Naive thymus-derived CD4-positive, alpha-beta T cell (primary cell): ENCODE measurements at regions not wholly inside any gene's neighbourhood (a gene's known extent, or its start where the extent isn't known, plus 50 kb on each side); places are given as distances from the start of the nearest gene placed in this dataset.
"Not testable (repeated sequence)": the region's sequence is repeated elsewhere in the genome, so short reads cannot be mapped to it uniquely, and the experiment has no call there.

Experiments
- ATAC-seq: fragments of 150-1000 bp; cut with Tn5 transposase; 2 replicates; pipeline ENCODE4 v1.10.0; 2021; ENCODE audit warnings: mild to moderate bottlenecking, moderate library complexity
- CTCF ChIA-PET: fragments of 350-600 bp; sonication (Branson Sonifier 250); formaldehyde crosslinking; loops from one replicate; lab custom pipeline; 2021; ENCODE audit warnings: antibody characterized with exemption; lab: Charles Lee
- POLR2A ChIA-PET: fragments of 350-600 bp; sonication (Branson Sonifier 250); formaldehyde crosslinking; loops from one replicate; lab custom pipeline; 2021; ENCODE audit warnings: antibody characterized with exemption, inconsistent platforms; lab: Charles Lee
- DNase-seq, 9 donors: peaks; one replicate each; pipeline versions ENCODE4 v3.0.0 to v3.0.0-alpha.2; 2020 to 2022; ENCODE audit warnings: mixed read lengths in 1 of 9
- H3K27ac ChIP-seq: one replicate; pipeline ENCODE4 v1.7.0; 2013; ENCODE audit warnings: mild to moderate bottlenecking, low read depth, low read length, moderate library complexity
- H3K27me3 ChIP-seq, 2 donors: one replicate each; pipeline ENCODE4 v1.7.0; 2013; ENCODE audit warnings: low read length in 2 of 2, mild to moderate bottlenecking in 2 of 2, moderate library complexity in 2 of 2; ENCODE audit not compliant: control insufficient read depth in 2 of 2, insufficient read depth in 2 of 2
- H3K36me3 ChIP-seq, 3 experiments: 1 replicate in 2 of 3; 2 replicates in 1 of 3; pipeline ENCODE4 v1.7.0; 2013; ENCODE audit warnings: low read length in 3 of 3, mild to moderate bottlenecking in 3 of 3, moderate library complexity in 1 of 3; ENCODE audit not compliant: insufficient read depth in 3 of 3, control insufficient read depth in 2 of 3
- H3K4me1 ChIP-seq, 2 donors: one replicate each; pipeline ENCODE4 v1.7.0; 2013; ENCODE audit warnings: low read length in 2 of 2, mild to moderate bottlenecking in 2 of 2, moderate library complexity in 1 of 2; ENCODE audit not compliant: control insufficient read depth in 2 of 2, insufficient read depth in 2 of 2
- H3K4me3 ChIP-seq: 2 replicates; pipeline ENCODE4 v1.7.0; 2013; ENCODE audit warnings: mild to moderate bottlenecking, low read length
- H3K9me3 ChIP-seq, 3 experiments: 1 replicate in 2 of 3; 2 replicates in 1 of 3; pipeline ENCODE4 v1.7.0; 2013; ENCODE audit warnings: low read length in 3 of 3; ENCODE audit not compliant: control insufficient read depth in 2 of 3
- H3K27ac Mint-ChIP-seq, 9 donors: one replicate each; pipeline ENCODE4 v1.8.0; 2020 to 2022; ENCODE audit warnings: mixed read lengths in 9 of 9, mild to moderate bottlenecking in 8 of 9, moderate library complexity in 5 of 9, inconsistent platforms in 2 of 9
- H3K27me3 Mint-ChIP-seq, 5 donors: one replicate each; pipeline ENCODE4 v1.8.0; 2021 to 2022; ENCODE audit warnings: mixed read lengths in 5 of 5, mild to moderate bottlenecking in 1 of 5
- H3K36me3 Mint-ChIP-seq, 5 donors: one replicate each; pipeline ENCODE4 v1.8.0; 2020 to 2022; ENCODE audit warnings: mixed read lengths in 5 of 5, mild to moderate bottlenecking in 3 of 5, inconsistent platforms in 1 of 5
- H3K4me1 Mint-ChIP-seq, 7 donors: one replicate each; pipeline ENCODE4 v1.8.0; 2020 to 2022; ENCODE audit warnings: mixed read lengths in 7 of 7, mild to moderate bottlenecking in 3 of 7, inconsistent platforms in 1 of 7
- H3K4me3 Mint-ChIP-seq, 10 donors: one replicate each; pipeline ENCODE4 v1.8.0; 2020 to 2022; ENCODE audit warnings: mild to moderate bottlenecking in 10 of 10, mixed read lengths in 10 of 10, moderate library complexity in 6 of 10, inconsistent platforms in 2 of 10
- H3K9me3 Mint-ChIP-seq, 11 donors: one replicate each; pipeline ENCODE4 v1.8.0; 2020 to 2022; ENCODE audit warnings: mixed read lengths in 11 of 11, mild to moderate bottlenecking in 4 of 11, inconsistent platforms in 1 of 11, moderate library complexity in 1 of 11
- intact Hi-C, 2 donors: fragments of 100-400 bp; cut with micrococcal nuclease; formaldehyde crosslinking; loops; one replicate each; pipeline ENCODE4 v1.15.1; 2023

DNA sequence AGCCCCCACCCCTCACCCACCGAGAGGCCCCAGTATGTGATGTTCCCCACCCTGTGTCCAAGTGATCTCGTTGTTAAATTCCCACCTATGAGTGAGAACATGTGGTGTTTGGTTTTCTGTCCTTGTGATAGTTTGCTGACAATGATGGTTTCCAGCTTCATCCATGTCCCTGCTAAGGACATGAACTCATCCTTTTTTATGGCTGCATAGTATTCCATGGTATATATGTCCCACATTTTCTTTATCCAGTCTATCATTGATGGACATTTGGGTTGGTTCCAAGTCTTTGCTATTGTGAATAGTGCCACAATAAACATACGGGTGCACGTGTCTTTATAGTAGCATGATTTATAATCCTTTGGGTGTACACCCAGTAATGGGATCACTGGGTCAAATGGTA lies 79.2 kb downstream of the PXDC1 start:
- DNase-seq, CTCF ChIA-PET, H3K4me1 Mint-ChIP-seq, H3K9me3 ChIP-seq, H3K4me3 ChIP-seq, H3K36me3 ChIP-seq, intact Hi-C loops, H3K27ac Mint-ChIP-seq, H3K4me1 ChIP-seq, ATAC-seq, POLR2A ChIA-PET, H3K27ac ChIP-seq, H3K27me3 ChIP-seq, H3K4me3 Mint-ChIP-seq: not testable (repeated sequence)
- Mint-ChIP-seq H3K9me3 (peaks cover 0 to 18% (median 10%) of the 10 kb centered on the region in 11 donors), H3K36me3 (peaks cover 0 to 12% (median 0%) of the 10 kb centered on the region in 5 donors), H3K27me3 (peaks cover 0 to 16% (median 9%) of the 10 kb centered on the region in 5 donors)

DNA sequence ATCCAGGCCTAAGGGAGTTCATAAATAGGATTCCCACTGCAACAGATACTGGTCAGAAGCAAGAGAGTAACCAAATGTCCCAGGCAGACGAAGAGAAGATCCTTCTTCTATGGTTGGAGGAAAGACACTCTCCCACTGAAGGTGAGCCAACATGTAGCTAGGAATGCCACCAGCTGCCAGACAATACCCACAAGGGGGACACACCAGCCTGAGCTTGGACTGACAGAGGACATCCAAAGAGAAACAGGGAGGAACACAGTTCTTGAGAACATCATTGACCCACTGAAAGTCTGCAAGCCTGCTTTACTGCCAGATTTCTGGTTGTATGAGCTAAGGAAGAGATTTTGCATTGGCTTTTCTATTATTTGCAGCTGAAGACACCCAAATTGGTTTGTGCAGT lies 80.1 kb downstream of the PXDC1 start:
- POLR2A ChIA-PET = no interaction called here
- Mint-ChIP-seq H3K27ac (no peak overlapping the region), H3K36me3 (peaks cover 0 to 9% (median 0%) of the 10 kb centered on the region in 5 donors), H3K27me3 (peaks cover 0 to 16% (median 4%) of the 10 kb centered on the region in 5 donors), H3K9me3 (peaks cover 0 to 18% (median 10%) of the 10 kb centered on the region in 11 donors), H3K4me3 (no peak overlapping the region), H3K4me1 (no peaks in the 10 kb centered on the region)
- DNase-seq = no peak
- H3K27ac ChIP-seq = no peak overlapping the region
- no peaks in the 10 kb centered on the region for H3K4me1 ChIP-seq
- H3K36me3 ChIP-seq = no peaks in the 10 kb centered on the region
- intact Hi-C loops = no loop called here
- ATAC-seq = no peak
- no peaks in the 10 kb centered on the region for H3K27me3 ChIP-seq
- H3K4me3 ChIP-seq = no peak overlapping the region
- CTCF ChIA-PET = no interaction called here
- H3K9me3 ChIP-seq = no peaks in the 10 kb centered on the region

DNA sequence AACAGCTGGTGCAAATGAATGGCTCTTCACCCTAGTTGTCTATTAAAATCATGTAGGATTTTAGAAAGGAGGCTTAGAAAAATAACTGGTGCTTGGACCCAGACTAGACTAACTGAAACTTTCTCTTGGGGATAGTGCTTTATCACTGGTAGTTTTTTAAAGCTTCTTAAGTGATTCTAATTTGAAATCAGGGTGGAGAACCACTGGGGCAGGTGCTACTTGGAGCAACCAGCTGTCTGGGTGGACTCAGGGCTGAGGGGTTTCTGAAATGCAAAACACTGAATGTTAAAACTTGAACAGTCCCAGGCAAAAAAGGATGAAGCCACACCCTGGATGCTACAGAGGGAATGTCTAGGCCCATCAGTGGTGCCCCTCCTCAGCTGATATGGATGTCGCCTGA lies 81.2 kb downstream of the PXDC1 start:
- ATAC-seq (no peak), DNase-seq (no peak)
- intact Hi-C loops = no loop called here
- no peaks in the 10 kb centered on the region for H3K4me1 Mint-ChIP-seq
- H3K27ac Mint-ChIP-seq = no peak overlapping the region
- H3K4me3 Mint-ChIP-seq = no peak overlapping the region
- H3K27me3 ChIP-seq = no peaks in the 10 kb centered on the region
- H3K36me3 ChIP-seq = no peaks in the 10 kb centered on the region
- H3K4me3 ChIP-seq = no peak overlapping the region
- peaks cover 0 to 18% (median 10%) of the 10 kb centered on the region in 11 donors for H3K9me3 Mint-ChIP-seq
- H3K27ac ChIP-seq = no peak overlapping the region
- no peaks in the 10 kb centered on the region for H3K9me3 ChIP-seq
- peaks cover 0 to 9% (median 0%) of the 10 kb centered on the region in 5 donors for H3K36me3 Mint-ChIP-seq
- H3K27me3 Mint-ChIP-seq = peaks cover 0 to 10% (median 4%) of the 10 kb centered on the region in 5 donors
- ChIA-PET POLR2A (no interaction called here), CTCF (no interaction called here)
- no peaks in the 10 kb centered on the region for H3K4me1 ChIP-seq

DNA sequence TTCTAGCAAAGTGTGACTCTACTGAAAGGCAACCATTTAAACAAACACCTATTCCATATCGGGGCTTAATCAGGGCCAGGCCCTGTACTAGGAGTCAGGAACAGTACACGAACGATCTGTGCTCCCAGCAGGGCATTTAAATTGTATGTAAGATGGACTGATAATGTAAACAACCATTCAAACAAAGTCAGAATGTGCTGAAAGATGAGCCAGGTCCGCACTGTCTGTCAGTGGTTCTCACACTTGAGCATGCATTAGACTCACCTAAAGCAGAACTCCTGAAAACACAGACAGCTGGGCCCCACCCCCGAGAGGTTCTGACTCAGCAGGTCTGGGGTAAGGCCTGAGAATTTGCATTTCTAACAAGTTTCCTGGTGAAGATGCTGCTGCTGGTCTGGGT lies 81.6 kb downstream of the PXDC1 start:
- H3K27ac ChIP-seq = no peak overlapping the region
- POLR2A ChIA-PET = no interaction called here
- H3K27me3 Mint-ChIP-seq = peaks cover 3 to 6% (median 4%) of the 10 kb centered on the region in 5 donors
- peaks cover 0 to 9% (median 0%) of the 10 kb centered on the region in 5 donors for H3K36me3 Mint-ChIP-seq
- intact Hi-C loops = no loop called here
- H3K4me3 Mint-ChIP-seq = no peak overlapping the region
- no peaks in the 10 kb centered on the region for H3K36me3 ChIP-seq
- H3K9me3 Mint-ChIP-seq = peaks cover 0 to 18% (median 9%) of the 10 kb centered on the region in 11 donors
- DNase-seq = no peak
- H3K9me3 ChIP-seq = no peaks in the 10 kb centered on the region
- no peaks in the 10 kb centered on the region for H3K4me1 Mint-ChIP-seq
- CTCF ChIA-PET = no interaction called here
- no peak overlapping the region for H3K4me3 ChIP-seq
- no peaks in the 10 kb centered on the region for H3K27me3 ChIP-seq
- H3K4me1 ChIP-seq = no peaks in the 10 kb centered on the region
- ATAC-seq = no peak
- no peak overlapping the region for H3K27ac Mint-ChIP-seq

DNA sequence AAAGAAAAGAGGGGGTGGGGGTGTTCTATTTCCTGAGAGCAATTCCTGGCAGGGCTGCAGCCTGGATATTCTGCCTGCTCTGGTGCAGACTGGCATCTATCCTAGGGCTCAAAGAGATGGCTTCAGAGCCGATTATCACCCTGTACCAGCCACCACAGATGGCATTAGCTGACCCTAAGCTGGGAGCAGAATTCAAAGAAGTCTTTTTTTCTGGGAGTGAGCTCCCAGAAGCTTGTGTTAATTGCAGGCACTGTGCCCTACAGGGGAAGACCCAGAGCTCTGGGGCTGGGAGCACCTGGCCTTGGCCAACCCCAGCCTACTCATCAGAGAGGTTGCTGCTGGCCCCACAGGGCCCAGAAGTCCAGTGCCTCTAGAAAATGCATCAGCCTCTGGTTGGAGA lies 85.9 kb downstream of the PXDC1 start:
- H3K36me3 Mint-ChIP-seq = no peaks in the 10 kb centered on the region
- intact Hi-C loops = no loop called here
- no peaks in the 10 kb centered on the region for H3K4me1 Mint-ChIP-seq
- ATAC-seq (no peak), DNase-seq (no peak)
- no peak overlapping the region for H3K27ac Mint-ChIP-seq
- POLR2A ChIA-PET = no interaction called here
- Histone ChIP-seq H3K36me3 (no peaks in the 10 kb centered on the region), H3K4me1 (no peaks in the 10 kb centered on the region), H3K4me3 (no peak overlapping the region), H3K27ac (no peak overlapping the region), H3K27me3 (no peaks in the 10 kb centered on the region), H3K9me3 (no peaks in the 10 kb centered on the region)
- H3K27me3 Mint-ChIP-seq = peaks cover 0 to 7% (median 0%) of the 10 kb centered on the region in 5 donors
- no peak overlapping the region for H3K4me3 Mint-ChIP-seq
- H3K9me3 Mint-ChIP-seq = peaks cover 0 to 16% (median 5%) of the 10 kb centered on the region in 11 donors
- CTCF ChIA-PET = no interaction called here

DNA sequence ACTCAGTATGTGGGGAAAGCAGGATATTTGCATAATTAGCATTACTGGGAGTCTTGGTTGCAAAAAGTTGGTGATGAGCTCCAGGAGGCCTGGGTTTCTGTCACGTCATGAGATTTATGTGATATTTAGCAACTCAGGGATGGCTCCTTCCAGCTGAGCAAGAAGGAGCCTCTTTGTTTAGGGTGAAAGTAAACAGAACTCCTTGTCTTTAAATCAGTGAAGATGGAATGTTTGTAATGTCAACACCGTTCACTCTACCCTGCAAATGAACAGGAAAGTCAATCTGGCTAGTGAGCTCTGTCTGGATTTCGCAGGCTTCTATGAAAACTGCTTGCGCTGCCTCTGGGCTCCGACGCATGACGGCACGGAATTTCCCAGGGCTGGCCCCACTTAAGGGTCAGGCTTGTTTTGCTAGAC lies 86.9 kb downstream of the PXDC1 start:
- no peaks in the 10 kb centered on the region for H3K36me3 ChIP-seq
- POLR2A ChIA-PET = no interaction called here
- no peaks in the 10 kb centered on the region for H3K4me1 ChIP-seq
- no peak overlapping the region for H3K4me3 ChIP-seq
- CTCF ChIA-PET = no interaction called here
- H3K9me3 Mint-ChIP-seq = peaks cover 0 to 16% (median 5%) of the 10 kb centered on the region in 11 donors
- no peaks in the 10 kb centered on the region for H3K4me1 Mint-ChIP-seq
- ATAC-seq = no peak
- no peaks in the 10 kb centered on the region for H3K36me3 Mint-ChIP-seq
- no peak overlapping the region for H3K27ac Mint-ChIP-seq
- no peaks in the 10 kb centered on the region for H3K9me3 ChIP-seq
- no peak overlapping the region for H3K27ac ChIP-seq
- H3K4me3 Mint-ChIP-seq = no peak overlapping the region
- H3K27me3 Mint-ChIP-seq = peaks cover 0 to 7% (median under 1%) of the 10 kb centered on the region in 5 donors
- intact Hi-C loops = no loop called here
- no peaks in the 10 kb centered on the region for H3K27me3 ChIP-seq
- no peak for DNase-seq

DNA sequence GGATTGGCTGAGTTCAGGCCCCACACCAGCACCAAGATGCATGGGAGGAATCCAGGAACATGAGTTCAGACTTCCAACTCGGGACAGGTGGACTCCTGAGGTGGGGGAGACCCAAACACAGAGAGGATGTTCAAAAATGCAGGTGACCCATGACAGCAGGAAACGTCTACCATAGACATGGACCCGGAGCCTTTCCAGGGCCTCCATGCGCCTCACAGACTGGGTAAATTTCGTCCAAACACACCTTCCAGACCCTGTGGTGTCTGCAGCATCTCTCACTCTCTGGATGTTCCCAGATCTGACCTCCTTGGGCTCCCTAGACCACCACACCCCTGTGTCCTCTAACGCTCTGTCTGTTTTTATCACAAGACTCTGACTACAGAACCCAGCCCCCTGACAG lies 87.7 kb downstream of the PXDC1 start:
- CTCF ChIA-PET = no interaction called here
- H3K27me3 ChIP-seq = no peaks in the 10 kb centered on the region
- Mint-ChIP-seq H3K4me3 (no peak overlapping the region), H3K36me3 (no peaks in the 10 kb centered on the region), H3K27me3 (peaks cover 0 to 7% (median 4%) of the 10 kb centered on the region in 5 donors), H3K27ac (no peak overlapping the region), H3K9me3 (peaks cover 0 to 10% (median 1%) of the 10 kb centered on the region in 11 donors), H3K4me1 (no peaks in the 10 kb centered on the region)
- DNase-seq (no peak), ATAC-seq (no peak)
- POLR2A ChIA-PET = no interaction called here
- H3K9me3 ChIP-seq = no peaks in the 10 kb centered on the region
- no peaks in the 10 kb centered on the region for H3K4me1 ChIP-seq
- intact Hi-C loops = no loop called here
- H3K4me3 ChIP-seq = no peak overlapping the region
- no peaks in the 10 kb centered on the region for H3K36me3 ChIP-seq
- no peak overlapping the region for H3K27ac ChIP-seq
